ENCODE measurements at regions not wholly inside any gene's neighbourhood (a gene's known extent, or its start where the extent isn't known, plus 50 kb on each side); places are given as distances from the start of the nearest gene placed in this dataset.

- TF ChIP-seq CTCF (IDR thresholded peaks at IDR 0.05): no peak
- no peak for TF ChIP-seq ZFX (IDR thresholded peaks at IDR 0.05; ENCODE audit: borderline replicate concordance)
- no peak overlapping the region for H3K27ac ChIP-seq
Measured at GRCh38 chr20:58026361-58026760, 202.1 kb downstream of the ANKRD60 start.

GRCh38 chr20:58025233-58025632 lies 203.2 kb downstream of the ANKRD60 start:
- H3K27ac ChIP-seq: no peak overlapping the region
- TF ChIP-seq ZFX (IDR thresholded peaks at IDR 0.05; ENCODE audit: borderline replicate concordance) (no peak), CTCF (IDR thresholded peaks at IDR 0.05) (no peak)

- TF ChIP-seq CTCF (IDR thresholded peaks at IDR 0.05): no peak
- TF ChIP-seq ZFX (IDR thresholded peaks at IDR 0.05; ENCODE audit: borderline replicate concordance): no peak
- no peak overlapping the region for H3K27ac ChIP-seq
Measured at GRCh38 chr20:58024241-58024721, 204.2 kb downstream of the ANKRD60 start.

GRCh38 chr20:58023781-58024180 lies 204.7 kb downstream of the ANKRD60 start:
- no peak overlapping the region for H3K27ac ChIP-seq
- TF ChIP-seq ZFX (IDR thresholded peaks at IDR 0.05; ENCODE audit: borderline replicate concordance) (no peak), CTCF (IDR thresholded peaks at IDR 0.05) (no peak)

- no peak overlapping the region for H3K27ac ChIP-seq
- TF ChIP-seq CTCF (IDR thresholded peaks at IDR 0.05) (no peak), ZFX (IDR thresholded peaks at IDR 0.05; ENCODE audit: borderline replicate concordance) (no peak)
Measured at GRCh38 chr20:58023346-58023745, 205.1 kb downstream of the ANKRD60 start.

- TF ChIP-seq CTCF (IDR thresholded peaks at IDR 0.05) (no peak), ZFX (IDR thresholded peaks at IDR 0.05; ENCODE audit: borderline replicate concordance) (no peak)
- H3K27ac ChIP-seq: no peak overlapping the region
Measured at GRCh38 chr20:58022711-58023110, 205.7 kb downstream of the ANKRD60 start.

GRCh38 chr20:58021481-58021880 lies 207.0 kb downstream of the ANKRD60 start:
- TF ChIP-seq ZFX (IDR thresholded peaks at IDR 0.05; ENCODE audit: borderline replicate concordance) (no peak), CTCF (IDR thresholded peaks at IDR 0.05) (no peak)
- no peak overlapping the region for H3K27ac ChIP-seq

Data from 22Rv1 (cell line).